ENCODE measurements at regions not wholly inside any gene's neighbourhood (a gene's known extent, or its start where the extent isn't known, plus 50 kb on each side); places are given as distances from the start of the nearest gene placed in this dataset.

- no peak for DNase-seq (ENCODE audit: low read depth)
Measured at GRCh38 chr1:195071461-195071860, 1536.8 kb downstream of the KCNT2 start.

- DNase-seq (ENCODE audit: low read depth), result no peak
Measured at GRCh38 chr1:195065437-195065836, 1542.8 kb downstream of the KCNT2 start.

GRCh38 chr1:195064358-195064757, 1543.9 kb downstream of the KCNT2 start:
- DNase-seq (ENCODE audit: low read depth), result no peak

GRCh38 chr1:195054217-195054687, 1554.0 kb downstream of the KCNT2 start:
- no peak for DNase-seq (ENCODE audit: low read depth)

- DNase-seq (ENCODE audit: low read depth), result no peak
Measured at GRCh38 chr1:195053478-195053877, 1554.8 kb downstream of the KCNT2 start.

- DNase-seq (ENCODE audit: low read depth), result no peak
Measured at GRCh38 chr1:195047772-195048171, 1560.5 kb downstream of the KCNT2 start.

GRCh38 chr1:195045072-195045471, 1563.2 kb downstream of the KCNT2 start:
- DNase-seq (ENCODE audit: low read depth), result no peak

- no peak for DNase-seq (ENCODE audit: low read depth)
Measured at GRCh38 chr1:195030793-195031192, 1577.4 kb downstream of the KCNT2 start.

- DNase-seq (ENCODE audit: low read depth), result no peak
Measured at GRCh38 chr1:195026792-195027191, 1581.4 kb downstream of the KCNT2 start.

- no peak for DNase-seq (ENCODE audit: low read depth)
Measured at GRCh38 chr1:195019385-195019784, 1588.9 kb downstream of the KCNT2 start.

- DNase-seq (ENCODE audit: low read depth), result no peak
Measured at GRCh38 chr1:195012995-195013394, 1595.2 kb downstream of the KCNT2 start.

- no peak for DNase-seq (ENCODE audit: low read depth)
Measured at GRCh38 chr1:195005338-195005737, 1602.9 kb downstream of the KCNT2 start.

GRCh38 chr1:194990483-194990882, 1617.8 kb downstream of the KCNT2 start:
- no peak for DNase-seq (ENCODE audit: low read depth)

- DNase-seq (ENCODE audit: low read depth), result no peak
Measured at GRCh38 chr1:194975913-194976312, 1632.3 kb downstream of the KCNT2 start.

GRCh38 chr1:194968916-194969315, 1639.3 kb downstream of the KCNT2 start:
- no peak for DNase-seq (ENCODE audit: low read depth)

GRCh38 chr1:194959795-194960194, 1648.4 kb downstream of the KCNT2 start:
- DNase-seq (ENCODE audit: low read depth), result no peak

- DNase-seq (ENCODE audit: low read depth), result no peak
Measured at GRCh38 chr1:194952171-194952570, 1656.1 kb downstream of the KCNT2 start.

- no peak for DNase-seq (ENCODE audit: low read depth)
Measured at GRCh38 chr1:194950584-194950983, 1657.7 kb downstream of the KCNT2 start.

- no peak for DNase-seq (ENCODE audit: low read depth)
Measured at GRCh38 chr1:194940336-194941030, 1667.8 kb downstream of the KCNT2 start.

- DNase-seq (ENCODE audit: low read depth), result no peak
Measured at GRCh38 chr1:194935864-194936263, 1672.4 kb downstream of the KCNT2 start.

GRCh38 chr1:194931166-194931565, 1677.1 kb downstream of the KCNT2 start:
- no peak for DNase-seq (ENCODE audit: low read depth)

- DNase-seq (ENCODE audit: low read depth), result no peak
Measured at GRCh38 chr1:194930132-194930531, 1678.1 kb downstream of the KCNT2 start.

- DNase-seq (ENCODE audit: low read depth), result no peak
Measured at GRCh38 chr1:194929357-194929756, 1678.9 kb downstream of the KCNT2 start.

GRCh38 chr1:194919146-194919545, 1689.1 kb downstream of the KCNT2 start:
- no peak for DNase-seq (ENCODE audit: low read depth)

Data from stimulated activated CD8-positive, alpha-beta memory T cell treated with anti-CD3 and anti-CD28 coated beads, Interleukin-15, amount 100 ng/mL, for 1 hour (primary cell).